ENCODE measurements at regions not wholly inside any gene's neighbourhood (a gene's known extent, or its start where the extent isn't known, plus 50 kb on each side); places are given as distances from the start of the nearest gene placed in this dataset.

DNA sequence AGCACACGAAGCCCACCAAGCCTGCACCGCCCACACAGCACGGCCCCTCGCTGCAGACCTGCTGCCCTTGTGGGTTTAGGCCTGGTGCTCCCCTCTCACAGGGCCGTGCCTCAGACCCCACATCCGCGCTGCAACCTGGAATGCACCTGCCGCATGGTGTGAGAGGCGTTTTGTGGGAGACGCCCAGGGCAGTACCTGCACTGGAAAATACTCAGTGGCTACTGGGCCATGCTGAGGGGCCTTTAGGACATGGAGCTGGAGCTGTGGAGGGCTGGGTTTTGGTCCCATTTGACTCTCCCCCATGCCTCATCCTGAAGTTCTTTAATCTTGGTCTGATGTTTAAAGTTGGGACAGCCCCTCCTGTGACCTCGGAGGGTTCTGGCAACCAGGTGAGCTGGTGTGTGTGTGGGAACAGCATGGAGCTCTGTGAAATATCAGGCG lies 116.3 kb downstream of the ERMARD start:
- TF ChIP-seq POLR2AphosphoS5 (IDR thresholded peaks at IDR 0.05; ENCODE audit: low read depth, low read length): no peak
- TF ChIP-seq, protein P1, sequence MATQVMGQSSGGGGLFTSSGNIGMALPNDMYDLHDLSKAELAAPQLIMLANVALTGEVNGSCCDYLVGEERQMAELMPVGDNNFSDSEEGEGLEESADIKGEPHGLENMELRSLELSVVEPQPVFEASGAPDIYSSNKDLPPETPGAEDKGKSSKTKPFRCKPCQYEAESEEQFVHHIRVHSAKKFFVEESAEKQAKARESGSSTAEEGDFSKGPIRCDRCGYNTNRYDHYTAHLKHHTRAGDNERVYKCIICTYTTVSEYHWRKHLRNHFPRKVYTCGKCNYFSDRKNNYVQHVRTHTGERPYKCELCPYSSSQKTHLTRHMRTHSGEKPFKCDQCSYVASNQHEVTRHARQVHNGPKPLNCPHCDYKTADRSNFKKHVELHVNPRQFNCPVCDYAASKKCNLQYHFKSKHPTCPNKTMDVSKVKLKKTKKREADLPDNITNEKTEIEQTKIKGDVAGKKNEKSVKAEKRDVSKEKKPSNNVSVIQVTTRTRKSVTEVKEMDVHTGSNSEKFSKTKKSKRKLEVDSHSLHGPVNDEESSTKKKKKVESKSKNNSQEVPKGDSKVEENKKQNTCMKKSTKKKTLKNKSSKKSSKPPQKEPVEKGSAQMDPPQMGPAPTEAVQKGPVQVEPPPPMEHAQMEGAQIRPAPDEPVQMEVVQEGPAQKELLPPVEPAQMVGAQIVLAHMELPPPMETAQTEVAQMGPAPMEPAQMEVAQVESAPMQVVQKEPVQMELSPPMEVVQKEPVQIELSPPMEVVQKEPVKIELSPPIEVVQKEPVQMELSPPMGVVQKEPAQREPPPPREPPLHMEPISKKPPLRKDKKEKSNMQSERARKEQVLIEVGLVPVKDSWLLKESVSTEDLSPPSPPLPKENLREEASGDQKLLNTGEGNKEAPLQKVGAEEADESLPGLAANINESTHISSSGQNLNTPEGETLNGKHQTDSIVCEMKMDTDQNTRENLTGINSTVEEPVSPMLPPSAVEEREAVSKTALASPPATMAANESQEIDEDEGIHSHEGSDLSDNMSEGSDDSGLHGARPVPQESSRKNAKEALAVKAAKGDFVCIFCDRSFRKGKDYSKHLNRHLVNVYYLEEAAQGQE (IDR thresholded peaks at IDR 0.05; ENCODE audit: insufficient read depth in 1 of 2, low read depth in 2 of 2, low read length in 2 of 2): no peak
